Upper lobe of right lung (tissue), 1 donor: ENCODE measurements at regions not wholly inside any gene's neighbourhood (a gene's known extent, or its start where the extent isn't known, plus 50 kb on each side); places are given as distances from the start of the nearest gene placed in this dataset.

Source experiments
- ATAC-seq: fragments of 200-7000 bp; cut with Tn5 transposase; one replicate; pipeline ENCODE4 v1.9.1; 2020; ENCODE audit warnings: mild to moderate bottlenecking, moderate library complexity
- DNase-seq: peaks from one replicate; pipeline ENCODE4 v3.0.0-alpha.2; 2020
- H3K27ac ChIP-seq: fragments of 200-600 bp; one replicate; pipeline ENCODE4 v1.8.0; 2022
- H3K27me3 ChIP-seq: fragments of 200-600 bp; one replicate; pipeline ENCODE4 v1.8.0; 2022; ENCODE audit warnings: mild to moderate bottlenecking
- H3K36me3 ChIP-seq: fragments of 200-600 bp; one replicate; pipeline ENCODE4 v1.8.0; 2022
- H3K4me1 ChIP-seq: fragments of 200-600 bp; one replicate; pipeline ENCODE4 v1.8.0; 2022
- H3K4me3 ChIP-seq: fragments of 200-600 bp; one replicate; pipeline ENCODE4 v1.8.0; 2022; ENCODE audit warnings: mild to moderate bottlenecking
- H3K9me3 ChIP-seq: fragments of 200-600 bp; one replicate; pipeline ENCODE4 v1.8.0; 2022
- intact Hi-C: fragments of 100-400 bp; cut with DNase I; formaldehyde crosslinking; loops from one replicate; pipeline ENCODE4 v1.11.0; 2022
- TF ChIP-seq, protein P1 (sequence below): fragments of 200-600 bp; IDR thresholded peaks from one replicate; pipeline ENCODE4 v1.8.0; 2022; ENCODE audit warnings: antibody characterized with exemption
- donor health status: DM: no; HTN: yes; CAD: no; lungs with severe emphysema.

DNA sequence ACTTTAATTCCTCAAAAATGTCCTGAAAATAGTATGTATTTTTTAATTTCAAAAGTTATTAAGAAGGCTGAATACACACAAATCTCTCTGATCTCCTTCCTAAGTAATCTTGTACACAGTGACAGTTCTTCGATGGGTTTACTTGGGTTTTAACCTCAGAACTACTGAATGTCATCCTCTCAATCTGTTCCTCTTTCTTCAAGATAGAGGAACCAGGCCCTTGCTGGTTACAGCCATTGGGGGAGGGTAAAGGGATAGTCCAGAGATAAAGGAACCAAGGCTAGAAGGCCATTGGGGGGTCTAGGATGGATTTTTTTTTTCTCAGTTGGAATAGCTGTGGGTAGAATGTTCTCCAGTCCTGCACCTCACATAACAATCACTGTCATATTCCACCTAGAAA, 224.9 kb downstream of the SKIDA1 start:
- no peak overlapping the region for H3K4me3 ChIP-seq
- ATAC-seq: peak; percentile 79
- no peaks in the 10 kb centered on the region for H3K27me3 ChIP-seq
- TF ChIP-seq, protein P1, sequence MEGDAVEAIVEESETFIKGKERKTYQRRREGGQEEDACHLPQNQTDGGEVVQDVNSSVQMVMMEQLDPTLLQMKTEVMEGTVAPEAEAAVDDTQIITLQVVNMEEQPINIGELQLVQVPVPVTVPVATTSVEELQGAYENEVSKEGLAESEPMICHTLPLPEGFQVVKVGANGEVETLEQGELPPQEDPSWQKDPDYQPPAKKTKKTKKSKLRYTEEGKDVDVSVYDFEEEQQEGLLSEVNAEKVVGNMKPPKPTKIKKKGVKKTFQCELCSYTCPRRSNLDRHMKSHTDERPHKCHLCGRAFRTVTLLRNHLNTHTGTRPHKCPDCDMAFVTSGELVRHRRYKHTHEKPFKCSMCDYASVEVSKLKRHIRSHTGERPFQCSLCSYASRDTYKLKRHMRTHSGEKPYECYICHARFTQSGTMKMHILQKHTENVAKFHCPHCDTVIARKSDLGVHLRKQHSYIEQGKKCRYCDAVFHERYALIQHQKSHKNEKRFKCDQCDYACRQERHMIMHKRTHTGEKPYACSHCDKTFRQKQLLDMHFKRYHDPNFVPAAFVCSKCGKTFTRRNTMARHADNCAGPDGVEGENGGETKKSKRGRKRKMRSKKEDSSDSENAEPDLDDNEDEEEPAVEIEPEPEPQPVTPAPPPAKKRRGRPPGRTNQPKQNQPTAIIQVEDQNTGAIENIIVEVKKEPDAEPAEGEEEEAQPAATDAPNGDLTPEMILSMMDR: no peak
- no peaks in the 10 kb centered on the region for H3K4me1 ChIP-seq
- no peak overlapping the region for H3K27ac ChIP-seq
- no peak for DNase-seq
- H3K9me3 ChIP-seq: no peaks in the 10 kb centered on the region
- intact Hi-C loops: no loop called here
- no peaks in the 10 kb centered on the region for H3K36me3 ChIP-seq

DNA sequence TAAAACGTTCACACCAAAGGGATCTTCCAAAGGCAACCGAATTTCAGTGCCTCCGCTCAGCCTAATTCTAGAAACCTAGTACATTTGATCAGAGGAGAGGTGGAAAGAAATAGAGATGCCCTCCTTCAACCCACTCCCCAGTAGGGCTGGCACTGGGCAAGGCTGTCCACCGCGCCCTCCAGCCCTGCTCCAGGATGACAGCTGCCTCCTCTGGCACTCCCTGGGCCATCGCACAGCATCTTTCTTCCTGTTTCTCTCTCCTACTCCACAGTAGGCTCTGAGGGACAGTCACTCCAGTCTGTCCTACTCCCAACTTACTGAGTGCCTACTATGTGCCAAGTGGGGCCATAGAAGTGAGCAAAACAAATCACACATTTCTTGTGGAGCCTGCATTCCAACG, 226.2 kb downstream of the SKIDA1 start:
- DNase-seq: no peak
- intact Hi-C loops: no loop called here

DNA sequence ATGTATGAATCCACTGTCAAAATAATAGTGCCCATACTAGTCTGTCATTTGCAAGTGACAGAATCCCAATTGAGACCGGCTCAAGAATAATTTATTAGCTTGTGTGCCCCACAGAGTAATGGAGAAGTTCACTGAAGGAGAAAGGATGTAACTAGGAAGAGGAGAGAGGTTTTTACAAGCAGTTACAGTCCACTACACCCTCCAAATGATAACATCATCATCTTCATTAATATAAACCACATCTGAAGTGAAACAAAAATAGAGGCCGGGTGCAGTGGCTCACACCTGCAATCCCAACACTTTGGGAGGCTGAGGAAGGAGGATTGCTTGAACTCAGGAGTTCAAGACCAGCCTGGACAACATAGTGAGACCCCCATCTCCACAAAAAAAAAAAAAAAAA, 226.8 kb downstream of the SKIDA1 start:
- no peak overlapping the region for H3K4me3 ChIP-seq
- intact Hi-C loops: no loop called here
- no peak for DNase-seq
- no peaks in the 10 kb centered on the region for H3K4me1 ChIP-seq
- H3K36me3 ChIP-seq: no peaks in the 10 kb centered on the region
- H3K27ac ChIP-seq: no peak overlapping the region
- ATAC-seq: no peak
- TF ChIP-seq, protein P1: no peak
- no peaks in the 10 kb centered on the region for H3K9me3 ChIP-seq
- H3K27me3 ChIP-seq: no peaks in the 10 kb centered on the region

More for the DNA sequence above, 226.2 kb downstream of the SKIDA1 start:
- H3K9me3 ChIP-seq: no peaks in the 10 kb centered on the region
- no peak overlapping the region for H3K27ac ChIP-seq
- no peak for ATAC-seq
- no peaks in the 10 kb centered on the region for H3K36me3 ChIP-seq
- H3K27me3 ChIP-seq: no peaks in the 10 kb centered on the region
- TF ChIP-seq, protein P1: no peak
- H3K4me1 ChIP-seq: no peaks in the 10 kb centered on the region
- no peak overlapping the region for H3K4me3 ChIP-seq

DNA sequence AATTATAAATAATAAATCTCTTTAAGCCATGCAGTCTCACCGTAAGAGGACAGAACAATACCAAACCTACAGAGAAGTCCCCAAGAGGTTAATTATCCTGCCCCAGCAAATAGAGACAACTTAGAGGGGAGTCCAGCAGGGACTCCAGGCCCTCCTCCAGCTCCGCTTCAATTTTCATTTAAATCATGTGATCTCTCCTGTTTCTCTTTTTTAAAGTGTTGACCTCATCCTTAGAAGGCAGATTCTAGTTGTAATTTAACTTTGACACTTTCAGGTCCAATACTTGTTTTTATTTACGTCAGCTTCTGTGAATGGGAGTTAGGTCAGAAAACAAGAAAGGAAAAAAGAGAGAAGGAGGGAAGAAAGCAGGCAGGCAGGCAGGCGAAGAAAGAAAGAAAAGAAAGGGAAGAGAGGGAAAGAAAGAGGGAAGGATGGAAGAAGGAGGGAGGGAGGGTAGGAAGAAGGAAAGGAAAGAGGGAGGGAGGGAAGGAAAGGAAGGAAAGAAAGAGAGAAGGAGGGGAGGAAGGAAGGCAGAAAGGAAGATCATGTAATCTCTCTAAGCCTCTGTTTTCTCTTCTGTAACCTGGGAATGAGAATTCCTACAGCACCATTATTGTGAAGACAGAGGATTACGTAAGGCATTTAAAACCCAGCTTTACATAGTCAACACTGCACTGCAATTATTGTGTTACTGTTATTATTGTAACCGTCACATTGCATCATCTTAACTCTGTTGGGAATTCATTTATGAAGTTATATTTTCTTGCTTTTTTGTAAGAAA, 227.7 kb downstream of the SKIDA1 start:
- H3K27ac ChIP-seq: no peak overlapping the region
- TF ChIP-seq, protein P1: no peak
- DNase-seq (no peak), ATAC-seq (no peak)
- no peaks in the 10 kb centered on the region for H3K36me3 ChIP-seq
- H3K4me1 ChIP-seq: peaks cover 6% of the 10 kb centered on the region
- no peaks in the 10 kb centered on the region for H3K9me3 ChIP-seq
- no peak overlapping the region for H3K4me3 ChIP-seq
- intact Hi-C loops: no loop called here
- no peaks in the 10 kb centered on the region for H3K27me3 ChIP-seq

DNA sequence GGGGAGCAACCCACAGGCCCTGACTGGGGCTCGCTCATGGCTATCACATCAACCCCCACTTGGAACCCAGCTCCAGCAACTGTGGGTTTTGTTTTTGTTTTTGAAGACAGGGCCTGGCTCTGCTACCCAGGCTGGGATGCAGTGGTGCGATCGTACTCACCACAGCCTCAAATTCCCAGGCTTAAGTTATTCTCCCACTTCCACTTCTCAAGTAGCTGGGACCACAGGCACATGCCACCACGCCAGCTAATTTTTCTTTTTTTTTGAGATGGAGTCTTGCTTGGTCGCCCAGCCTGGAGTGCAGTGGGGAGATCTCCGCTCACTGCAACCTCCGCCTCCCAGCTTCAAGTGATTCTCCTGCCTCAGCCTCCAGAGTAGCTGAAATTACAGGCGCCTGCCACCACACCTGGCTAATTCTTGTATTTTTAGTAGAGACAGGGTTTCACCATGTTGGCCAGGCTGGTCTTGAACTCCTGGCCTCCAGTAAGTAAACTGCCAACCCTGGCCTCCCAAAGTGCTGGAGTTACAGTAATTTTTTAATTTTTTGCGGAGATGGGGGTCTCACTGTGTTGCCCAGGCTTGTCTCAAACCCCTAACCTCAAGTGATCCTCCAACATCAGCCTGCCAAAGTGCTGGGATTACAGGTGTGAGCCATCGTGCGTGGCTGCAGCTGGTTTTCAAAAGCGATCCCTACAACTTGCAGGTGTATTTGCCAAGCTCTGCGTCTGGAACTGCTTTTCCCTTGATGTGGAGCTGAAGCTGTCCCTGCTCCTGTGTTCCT, 228.7 kb downstream of the SKIDA1 start:
- Histone ChIP-seq H3K4me3 (no peak overlapping the region), H3K27me3 (no peaks in the 10 kb centered on the region), H3K9me3 (no peaks in the 10 kb centered on the region), H3K4me1 (peaks cover 15% of the 10 kb centered on the region), H3K27ac (no peak overlapping the region), H3K36me3 (no peaks in the 10 kb centered on the region)
- intact Hi-C loops: no loop called here
- ATAC-seq (no peak), DNase-seq (no peak)
- TF ChIP-seq, protein P1: no peak
